Stomach smooth muscle (tissue), 2 donors: ENCODE measurements at regions not wholly inside any gene's neighbourhood (a gene's known extent, or its start where the extent isn't known, plus 50 kb on each side); places are given as distances from the start of the nearest gene placed in this dataset.
"Not testable (repeated sequence)": the region's sequence is repeated elsewhere in the genome, so short reads cannot be mapped to it uniquely, and the experiment has no call there.

Experiments
- H3K27ac ChIP-seq: one replicate; pipeline ENCODE4 v1.7.0; 2013; ENCODE audit warnings: mild to moderate bottlenecking, low read length, inconsistent platforms
- H3K27me3 ChIP-seq, 2 donors: one replicate each; pipeline ENCODE4 v1.7.0; 2013; ENCODE audit warnings: low read length in 2 of 2; ENCODE audit not compliant: insufficient read depth in 2 of 2, control insufficient read depth in 1 of 2
- H3K36me3 ChIP-seq, 2 donors: one replicate each; pipeline ENCODE4 v1.7.0; 2013; ENCODE audit warnings: low read length in 2 of 2; ENCODE audit not compliant: control insufficient read depth in 2 of 2, insufficient read depth in 2 of 2
- H3K4me1 ChIP-seq: one replicate; pipeline ENCODE4 v1.7.0; 2013; ENCODE audit warnings: low read length; ENCODE audit not compliant: control insufficient read depth, insufficient read depth
- H3K4me3 ChIP-seq, 2 donors: one replicate each; pipeline ENCODE4 v1.7.0; 2013; ENCODE audit warnings: low read length in 2 of 2
- H3K9ac ChIP-seq, 2 donors: one replicate each; pipeline ENCODE4 v1.7.0; 2013; ENCODE audit warnings: low read length in 2 of 2, mild to moderate bottlenecking in 1 of 2
- H3K9me3 ChIP-seq, 2 donors: one replicate each; pipeline ENCODE4 v1.7.0; 2013; ENCODE audit warnings: low read length in 2 of 2; ENCODE audit not compliant: control insufficient read depth in 2 of 2
- donor health status: healthy.
- donor health status: Pancreatic carcinoma.

DNA sequence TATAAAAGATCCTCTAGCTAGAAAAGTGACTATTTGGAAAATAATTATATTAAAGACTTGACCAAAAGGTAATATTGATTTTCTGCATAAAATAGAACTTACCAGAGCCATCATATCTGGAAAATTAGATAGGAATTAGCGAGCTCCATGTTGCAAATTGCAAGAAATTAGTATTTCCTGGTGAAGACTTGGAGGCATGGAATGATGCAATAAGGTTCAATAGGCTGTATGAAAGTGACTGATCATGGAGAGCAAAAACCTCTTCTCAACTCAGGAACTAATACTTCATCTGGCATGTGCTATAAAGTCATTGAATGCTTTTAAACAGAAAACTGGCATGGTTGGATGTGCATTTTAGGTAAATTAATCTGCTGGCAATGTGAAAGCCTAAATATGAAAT, 66.3 kb upstream of the UFM1 start:
- Histone ChIP-seq H3K4me3 (no peak overlapping the region), H3K27me3 (no peaks in the 10 kb centered on the region), H3K27ac (no peak overlapping the region), H3K36me3 (no peaks in the 10 kb centered on the region), H3K4me1 (no peaks in the 10 kb centered on the region), H3K9me3 (no peaks in the 10 kb centered on the region), H3K9ac (no peak overlapping the region)

DNA sequence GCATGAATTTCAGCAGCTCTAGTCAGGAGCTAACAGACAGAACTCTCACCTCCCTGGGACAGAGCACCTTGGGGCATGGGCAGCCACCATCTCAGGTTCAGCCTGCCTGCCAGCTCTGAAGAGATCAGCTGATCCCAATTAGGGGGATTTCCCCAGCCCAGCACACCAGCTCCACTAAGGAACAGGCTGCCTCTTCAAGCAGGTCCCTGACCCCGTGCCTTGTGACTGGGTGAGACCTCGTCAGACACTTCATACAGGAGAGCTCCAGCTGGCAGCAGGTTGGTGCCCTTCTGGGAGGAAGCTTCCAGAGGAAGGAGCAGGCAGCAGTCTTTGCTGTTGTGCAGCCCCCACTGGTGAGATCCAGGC, 84.5 kb upstream of the UFM1 start:
- no peak overlapping the region for H3K27ac ChIP-seq
- H3K9ac ChIP-seq: no peak overlapping the region
- no peaks in the 10 kb centered on the region for H3K27me3 ChIP-seq
- H3K4me3 ChIP-seq: no peak overlapping the region
- H3K9me3 ChIP-seq: no peaks in the 10 kb centered on the region
- no peaks in the 10 kb centered on the region for H3K36me3 ChIP-seq
- H3K4me1 ChIP-seq: no peaks in the 10 kb centered on the region

DNA sequence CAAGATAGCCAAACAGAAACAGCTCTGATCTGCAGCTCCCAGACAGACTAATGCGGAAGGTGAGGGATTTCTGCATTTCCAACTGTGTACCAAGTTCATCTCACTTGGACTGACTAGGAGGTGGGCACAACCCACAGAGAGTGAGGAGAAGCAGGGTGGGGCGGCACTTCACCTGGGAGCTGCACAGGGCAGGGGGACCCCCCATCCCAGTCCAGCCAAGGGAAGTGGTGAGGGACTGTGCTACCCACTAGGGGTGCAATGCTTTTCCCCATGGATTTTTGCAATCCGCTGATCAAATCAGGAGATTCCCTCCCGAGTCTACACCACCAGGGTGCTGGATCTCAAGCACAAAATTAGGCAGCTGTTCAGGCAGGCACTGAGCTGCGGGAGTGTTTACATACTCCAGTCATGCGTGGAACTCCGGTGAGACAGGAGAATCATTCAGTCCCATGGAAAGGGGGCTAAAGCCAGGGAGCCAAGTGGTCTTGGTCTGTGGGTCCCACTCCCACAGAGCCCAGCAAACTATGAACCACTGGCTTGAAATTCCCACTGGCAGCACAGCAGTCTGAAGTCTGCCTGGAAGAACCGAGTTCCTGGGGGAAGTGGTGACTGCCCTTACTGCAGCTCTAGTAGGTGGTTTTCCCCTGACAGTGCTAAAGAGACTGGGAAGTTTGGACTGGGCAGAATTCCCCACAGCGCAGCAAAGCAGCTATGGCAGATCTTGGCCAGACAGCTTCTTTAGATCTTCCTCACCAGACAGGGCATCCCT, 85.1 kb upstream of the UFM1 start:
- Histone ChIP-seq H3K4me1 (no peaks in the 10 kb centered on the region), H3K9me3 (no peaks in the 10 kb centered on the region), H3K4me3 (no peak overlapping the region), H3K27ac (no peak overlapping the region), H3K27me3 (no peaks in the 10 kb centered on the region), H3K9ac (no peak overlapping the region), H3K36me3 (no peaks in the 10 kb centered on the region)

DNA sequence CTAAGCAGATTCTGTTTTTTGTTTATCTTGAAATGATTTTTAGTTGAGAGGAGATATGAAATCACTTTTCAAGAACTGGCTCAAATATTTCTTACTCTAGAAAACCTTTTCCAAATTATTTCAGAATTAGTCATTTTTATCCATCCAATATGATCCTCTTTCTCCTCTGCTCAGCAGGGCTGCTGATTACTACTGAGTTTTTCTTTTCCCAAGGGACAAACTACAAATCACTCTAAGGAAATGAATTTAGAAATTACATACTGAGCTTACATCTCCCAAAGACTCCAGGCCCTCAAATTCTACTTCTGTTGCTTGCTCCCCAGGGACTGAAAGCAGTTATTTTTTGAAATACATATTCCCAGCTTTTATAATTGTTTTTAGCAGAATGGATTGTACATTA, 87.4 kb upstream of the UFM1 start:
- H3K4me1 ChIP-seq: no peaks in the 10 kb centered on the region
- no peak overlapping the region for H3K27ac ChIP-seq
- no peaks in the 10 kb centered on the region for H3K27me3 ChIP-seq
- H3K36me3 ChIP-seq: no peaks in the 10 kb centered on the region
- no peaks in the 10 kb centered on the region for H3K9me3 ChIP-seq
- H3K4me3 ChIP-seq: no peak overlapping the region
- H3K9ac ChIP-seq: no peak overlapping the region

DNA sequence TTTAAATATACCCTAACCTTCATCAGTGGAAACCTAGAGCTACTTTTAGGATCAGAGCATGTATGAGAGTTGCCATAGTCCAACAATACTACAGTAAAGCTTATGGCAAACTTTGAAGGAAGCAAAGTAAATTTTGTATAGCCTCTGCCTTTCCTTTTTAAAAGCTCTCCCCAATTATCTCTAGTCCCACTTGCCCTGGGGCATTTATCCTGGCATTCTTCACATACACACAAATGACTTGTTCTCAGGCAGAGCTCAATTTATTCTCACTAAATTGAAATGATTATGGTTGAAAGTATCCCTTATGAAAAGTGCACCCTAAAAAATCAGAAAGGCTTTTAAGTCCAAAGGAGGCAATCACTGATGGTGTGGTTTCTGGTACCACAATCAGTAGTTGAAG, 94.1 kb upstream of the UFM1 start:
- H3K4me3 ChIP-seq: no peak overlapping the region
- H3K27ac ChIP-seq: no peak overlapping the region
- H3K4me1 ChIP-seq: no peaks in the 10 kb centered on the region
- no peaks in the 10 kb centered on the region for H3K36me3 ChIP-seq
- no peaks in the 10 kb centered on the region for H3K9me3 ChIP-seq
- no peaks in the 10 kb centered on the region for H3K27me3 ChIP-seq
- H3K9ac ChIP-seq: no peak overlapping the region

DNA sequence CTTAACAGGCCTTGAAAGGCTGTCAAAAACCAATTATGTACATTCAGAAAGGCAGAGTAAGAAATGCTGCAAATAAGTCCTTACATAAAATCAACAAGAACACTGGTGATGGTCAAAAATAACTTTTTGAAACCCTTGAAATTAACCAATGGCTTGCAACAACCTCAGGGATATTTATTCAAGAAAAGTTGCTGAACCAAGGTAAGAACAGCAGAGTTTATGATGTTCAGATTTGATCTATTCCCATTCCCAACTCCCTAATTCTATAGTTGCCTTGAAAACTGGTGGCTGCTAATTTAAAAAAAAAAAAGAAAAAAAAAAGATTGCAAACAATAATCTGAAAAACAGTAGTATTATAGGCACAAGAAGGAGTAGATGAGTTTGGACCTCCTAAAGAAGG, 109.8 kb upstream of the UFM1 start:
- Histone ChIP-seq H3K9me3 (peaks cover 0 to 4% of the 10 kb centered on the region in 2 donors), H3K27me3 (no peaks in the 10 kb centered on the region), H3K9ac (no peak overlapping the region), H3K4me3 (no peak overlapping the region), H3K36me3 (no peaks in the 10 kb centered on the region), H3K27ac (no peak overlapping the region), H3K4me1 (no peaks in the 10 kb centered on the region)

DNA sequence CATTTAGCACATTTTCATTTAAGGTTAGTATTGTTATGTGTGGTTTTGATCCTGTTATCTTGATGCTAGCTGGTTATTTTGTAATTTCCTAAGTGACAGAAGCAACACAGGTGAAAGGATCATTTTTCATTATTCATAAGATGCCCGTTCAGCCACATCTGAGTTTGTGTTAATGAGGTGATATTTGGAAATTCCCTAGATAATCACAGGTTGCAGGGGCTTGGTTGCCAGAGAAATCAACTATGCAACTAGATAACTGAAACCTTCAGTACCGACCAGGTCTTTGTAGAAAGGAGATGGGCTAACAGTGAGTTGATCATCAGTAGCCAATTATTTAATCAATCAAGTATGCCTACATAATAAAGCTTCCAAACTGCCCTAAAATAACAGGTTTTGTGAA, 121.3 kb upstream of the UFM1 start:
- Histone ChIP-seq H3K27ac (no peak overlapping the region), H3K4me3 (no peak overlapping the region), H3K9ac (no peak overlapping the region), H3K4me1 (no peaks in the 10 kb centered on the region), H3K36me3 (no peaks in the 10 kb centered on the region), H3K9me3 (peaks cover 0 to 3% of the 10 kb centered on the region in 2 donors), H3K27me3 (no peaks in the 10 kb centered on the region)

DNA sequence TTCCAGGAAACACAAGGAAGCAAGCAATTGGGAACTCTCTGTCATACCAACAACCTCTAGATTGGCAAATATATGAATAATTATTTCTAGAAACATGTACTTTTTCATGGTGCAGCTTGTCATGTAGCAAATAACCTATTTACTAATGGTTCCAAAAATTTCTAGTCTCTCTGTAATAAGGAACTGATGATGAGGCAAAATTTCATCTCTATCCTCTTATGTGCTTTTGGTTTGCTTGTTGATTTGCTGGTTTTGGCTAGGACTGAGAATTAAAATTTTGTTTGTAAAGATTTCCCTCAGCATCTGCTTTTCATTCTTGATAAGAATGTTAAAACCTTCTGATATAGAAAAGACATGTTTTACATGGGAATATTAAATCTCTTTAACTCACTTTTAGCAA, 123.2 kb upstream of the UFM1 start:
- Histone ChIP-seq H3K36me3 (no peaks in the 10 kb centered on the region), H3K4me3 (no peak overlapping the region)

DNA sequence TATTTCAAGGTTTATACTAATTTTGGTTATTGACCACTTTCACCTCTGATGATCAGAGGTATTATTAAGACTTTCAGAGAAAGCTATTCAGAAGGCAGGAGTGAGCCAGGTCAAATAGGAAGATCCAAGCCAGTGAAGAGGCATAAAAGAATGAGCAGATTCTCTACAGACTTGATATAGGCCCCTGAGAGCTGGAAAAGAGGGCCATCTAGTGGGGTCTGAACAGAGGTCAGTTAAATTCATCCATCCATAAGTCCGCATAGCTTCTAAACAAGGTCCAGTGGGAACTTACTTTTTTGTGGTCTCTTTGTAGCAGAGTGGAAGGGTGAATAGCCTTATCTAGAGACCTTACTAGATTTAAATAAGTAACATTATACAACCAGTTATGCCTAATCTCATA, 126.6 kb upstream of the UFM1 start:
- no peak overlapping the region for H3K9ac ChIP-seq
- no peak overlapping the region for H3K27ac ChIP-seq
- no peaks in the 10 kb centered on the region for H3K36me3 ChIP-seq
- H3K4me3 ChIP-seq: no peak overlapping the region
- no peaks in the 10 kb centered on the region for H3K9me3 ChIP-seq
- H3K27me3 ChIP-seq: no peaks in the 10 kb centered on the region
- no peaks in the 10 kb centered on the region for H3K4me1 ChIP-seq

More for the DNA sequence above, 123.2 kb upstream of the UFM1 start:
- H3K27ac ChIP-seq: no peak overlapping the region
- peaks cover 0 to 3% of the 10 kb centered on the region in 2 donors for H3K9me3 ChIP-seq
- no peak overlapping the region for H3K9ac ChIP-seq
- H3K27me3 ChIP-seq: no peaks in the 10 kb centered on the region
- H3K4me1 ChIP-seq: no peaks in the 10 kb centered on the region

DNA sequence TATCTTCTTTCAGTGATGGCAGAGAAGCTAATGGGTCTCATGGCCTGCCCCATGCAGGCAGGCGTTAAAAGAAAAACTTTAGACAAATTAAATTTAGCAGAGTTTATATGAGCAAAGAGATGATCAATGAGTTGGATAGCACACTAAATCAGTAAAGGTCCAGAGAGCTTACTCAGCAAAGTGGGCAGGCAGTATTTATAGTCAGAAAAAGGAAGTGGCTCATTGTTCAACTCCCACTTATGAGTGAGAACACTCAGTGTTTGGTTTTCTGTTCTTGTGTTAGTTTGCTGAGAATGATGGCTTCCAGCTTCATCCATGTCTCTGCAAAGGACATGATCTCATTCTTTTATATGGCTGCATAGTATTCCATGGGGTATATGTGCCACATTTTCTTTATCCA, 128.5 kb upstream of the UFM1 start:
- H3K9me3 ChIP-seq, H3K27ac ChIP-seq, H3K36me3 ChIP-seq, H3K9ac ChIP-seq, H3K27me3 ChIP-seq, H3K4me1 ChIP-seq, H3K4me3 ChIP-seq: not testable (repeated sequence)

DNA sequence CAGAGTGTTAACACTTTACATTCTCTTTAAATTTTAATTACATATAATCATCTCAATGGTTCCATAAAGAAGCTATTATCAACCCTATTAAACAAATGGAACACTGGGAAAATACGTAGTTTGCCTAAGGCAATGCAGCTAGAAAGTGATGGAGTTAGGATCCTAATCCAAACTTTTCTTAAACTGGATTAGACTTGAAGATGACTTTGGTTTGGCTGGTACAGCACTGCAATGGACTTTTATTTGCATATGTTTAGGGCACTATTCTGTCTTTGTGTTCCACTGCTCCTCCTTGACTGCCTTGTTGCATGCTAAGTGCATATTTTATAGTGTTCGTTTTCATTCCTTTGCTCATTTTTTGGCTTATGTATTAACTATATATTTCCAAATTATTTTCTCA, 133.5 kb upstream of the UFM1 start:
- Histone ChIP-seq H3K27ac (no peak overlapping the region), H3K36me3 (no peaks in the 10 kb centered on the region), H3K4me3 (no peak overlapping the region), H3K4me1 (no peaks in the 10 kb centered on the region), H3K27me3 (no peaks in the 10 kb centered on the region), H3K9me3 (no peaks in the 10 kb centered on the region), H3K9ac (no peak overlapping the region)
